ENCODE measurements at regions not wholly inside any gene's neighbourhood (a gene's known extent, or its start where the extent isn't known, plus 50 kb on each side); places are given as distances from the start of the nearest gene placed in this dataset.

DNA sequence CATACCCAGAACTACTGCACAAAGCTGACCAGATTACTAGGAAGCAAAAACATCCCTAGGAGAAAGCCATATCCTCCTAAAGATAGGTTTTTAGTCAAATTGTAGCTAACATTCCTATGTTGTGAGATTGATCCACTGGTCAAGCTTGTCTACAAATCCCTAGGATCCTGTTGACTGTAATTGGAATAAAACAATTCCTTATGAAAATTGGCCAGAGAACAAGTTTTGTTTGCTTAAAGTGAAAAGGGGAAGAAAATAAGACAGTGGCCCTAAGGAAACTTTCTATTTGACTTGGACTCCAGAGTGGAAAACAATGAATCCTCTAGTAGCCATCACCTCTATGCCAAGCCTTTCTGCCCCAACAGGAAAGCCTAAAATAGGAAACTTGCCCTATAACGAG lies 645.2 kb upstream of the USP24 start:
- Histone ChIP-seq H3K27me3 (ENCODE audit: control insufficient read depth, insufficient read depth, low read length) (no peaks in the 10 kb centered on the region), H3K36me3 (ENCODE audit: control insufficient read depth, insufficient read depth, low read length) (no peaks in the 10 kb centered on the region), H3K27ac (ENCODE audit: low read length) (no peak overlapping the region), H3K4me1 (ENCODE audit: control insufficient read depth, insufficient read depth, low read length) (no peaks in the 10 kb centered on the region), H3K4me3 (ENCODE audit: low read length) (no peak overlapping the region), H3K9me3 (ENCODE audit: control insufficient read depth, insufficient read depth, low read length) (no peaks in the 10 kb centered on the region)
- DNase-seq, result no peak
- 62% methylated on average over 1 of the region's 1 CpG for WGBS (ENCODE audit: insufficient coverage)
- ATAC-seq, result no peak
- Mint-ChIP-seq H3K36me3 (no peaks in the 10 kb centered on the region), H3K4me3 (no peak overlapping the region), H3K4me1 (no peaks in the 10 kb centered on the region), H3K27ac (no peak overlapping the region), H3K9me3 (no peaks in the 10 kb centered on the region), H3K27me3 (ENCODE audit: low read depth in 2 of 2) (peaks cover 7 to 19% of the 10 kb centered on the region in 2 donors)
- TF ChIP-seq, protein P1, sequence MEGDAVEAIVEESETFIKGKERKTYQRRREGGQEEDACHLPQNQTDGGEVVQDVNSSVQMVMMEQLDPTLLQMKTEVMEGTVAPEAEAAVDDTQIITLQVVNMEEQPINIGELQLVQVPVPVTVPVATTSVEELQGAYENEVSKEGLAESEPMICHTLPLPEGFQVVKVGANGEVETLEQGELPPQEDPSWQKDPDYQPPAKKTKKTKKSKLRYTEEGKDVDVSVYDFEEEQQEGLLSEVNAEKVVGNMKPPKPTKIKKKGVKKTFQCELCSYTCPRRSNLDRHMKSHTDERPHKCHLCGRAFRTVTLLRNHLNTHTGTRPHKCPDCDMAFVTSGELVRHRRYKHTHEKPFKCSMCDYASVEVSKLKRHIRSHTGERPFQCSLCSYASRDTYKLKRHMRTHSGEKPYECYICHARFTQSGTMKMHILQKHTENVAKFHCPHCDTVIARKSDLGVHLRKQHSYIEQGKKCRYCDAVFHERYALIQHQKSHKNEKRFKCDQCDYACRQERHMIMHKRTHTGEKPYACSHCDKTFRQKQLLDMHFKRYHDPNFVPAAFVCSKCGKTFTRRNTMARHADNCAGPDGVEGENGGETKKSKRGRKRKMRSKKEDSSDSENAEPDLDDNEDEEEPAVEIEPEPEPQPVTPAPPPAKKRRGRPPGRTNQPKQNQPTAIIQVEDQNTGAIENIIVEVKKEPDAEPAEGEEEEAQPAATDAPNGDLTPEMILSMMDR (IDR thresholded peaks at IDR 0.05), result no peak
- intact Hi-C loops (cut with micrococcal nuclease), result no loop called here

DNA sequence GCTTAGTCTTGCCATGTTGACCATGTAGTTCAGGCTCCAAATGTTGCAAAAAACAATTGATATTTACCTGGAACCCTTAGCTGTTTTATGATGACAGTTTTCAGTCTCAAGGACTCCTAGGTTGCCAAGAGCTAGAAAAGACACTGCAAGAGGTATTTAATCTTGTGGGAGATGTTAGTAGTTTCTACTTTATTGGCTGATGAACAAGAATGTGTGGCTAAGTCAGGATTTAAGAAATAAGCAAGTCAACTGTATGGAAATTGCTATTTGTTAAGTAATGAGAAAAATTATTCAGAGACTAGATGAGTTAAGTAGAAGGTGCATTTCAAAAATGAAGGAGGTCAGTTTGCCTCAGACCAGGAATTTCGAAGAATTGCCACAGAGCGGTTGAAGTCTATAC lies 639.7 kb upstream of the USP24 start:
- TF ChIP-seq, protein P1 (IDR thresholded peaks at IDR 0.05), result no peak
- no peaks in the 10 kb centered on the region for H3K9me3 Mint-ChIP-seq
- H3K36me3 ChIP-seq (ENCODE audit: control insufficient read depth, insufficient read depth, low read length), result no peaks in the 10 kb centered on the region
- no peak overlapping the region for H3K27ac ChIP-seq (ENCODE audit: low read length)
- H3K9me3 ChIP-seq (ENCODE audit: control insufficient read depth, insufficient read depth, low read length), result no peaks in the 10 kb centered on the region
- H3K27me3 Mint-ChIP-seq (ENCODE audit: low read depth in 2 of 2), result peaks cover 6 to 34% of the 10 kb centered on the region in 2 donors
- no peaks in the 10 kb centered on the region for H3K4me1 ChIP-seq (ENCODE audit: control insufficient read depth, insufficient read depth, low read length)
- H3K27me3 ChIP-seq (ENCODE audit: control insufficient read depth, insufficient read depth, low read length), result no peaks in the 10 kb centered on the region
- DNase-seq, result no peak
- H3K36me3 Mint-ChIP-seq, result no peaks in the 10 kb centered on the region
- no peak overlapping the region for H3K4me3 ChIP-seq (ENCODE audit: low read length)
- H3K4me1 Mint-ChIP-seq, result no peaks in the 10 kb centered on the region
- WGBS (ENCODE audit: insufficient coverage), result no CpG with 5 or more reads among the region's 2 CpGs
- no peak overlapping the region for H3K4me3 Mint-ChIP-seq
- no peak for ATAC-seq
- H3K27ac Mint-ChIP-seq, result no peak overlapping the region
- intact Hi-C loops (cut with micrococcal nuclease), result no loop called here

DNA sequence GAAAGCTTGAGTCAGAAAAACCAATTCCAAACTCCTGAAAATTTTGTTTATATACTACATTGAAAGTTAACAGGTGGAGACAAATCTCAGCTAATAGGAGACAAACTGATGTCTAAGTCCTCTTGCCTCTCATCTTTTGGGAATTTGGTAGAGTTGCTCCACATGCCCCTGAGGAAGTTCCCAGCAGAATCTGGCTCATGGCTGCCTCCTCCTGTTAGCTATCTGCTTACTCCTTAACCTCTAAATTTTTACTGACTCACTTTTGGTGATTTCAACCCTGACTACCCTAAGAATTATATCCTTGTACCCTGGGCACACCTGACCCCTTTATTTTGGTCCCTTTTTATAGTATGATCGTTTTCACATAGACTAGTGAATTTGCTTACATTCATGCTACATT lies 633.7 kb upstream of the USP24 start:
- TF ChIP-seq, protein P1 (IDR thresholded peaks at IDR 0.05), result no peak

DNA sequence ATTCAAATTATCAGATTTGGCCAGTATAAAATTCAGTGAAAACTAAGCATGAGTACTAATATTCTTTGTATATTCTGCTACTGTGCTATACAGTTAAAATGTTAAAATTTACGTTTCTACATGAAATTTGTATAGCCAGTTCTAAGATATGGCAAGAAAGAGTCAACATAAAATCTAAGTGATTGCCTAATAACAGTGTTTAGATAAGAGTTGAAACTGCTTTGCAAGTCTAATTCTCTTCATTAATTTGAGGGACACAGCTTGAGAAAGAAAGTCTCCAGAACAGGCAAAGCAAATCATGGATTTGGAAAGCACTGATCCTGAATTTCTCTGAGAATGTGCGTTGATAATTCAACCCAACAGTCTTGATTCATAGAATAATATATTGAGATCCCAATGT lies 630.9 kb upstream of the USP24 start:
- intact Hi-C loops (cut with micrococcal nuclease), result no loop called here
- H3K4me1 Mint-ChIP-seq, result no peaks in the 10 kb centered on the region
- WGBS (ENCODE audit: insufficient coverage), result 86% methylated on average over 1 of the region's 2 CpGs
- H3K27me3 Mint-ChIP-seq (ENCODE audit: low read depth in 2 of 2), result peaks cover 0 to 4% of the 10 kb centered on the region in 2 donors
- H3K4me3 Mint-ChIP-seq, result no peak overlapping the region
- H3K9me3 Mint-ChIP-seq, result no peaks in the 10 kb centered on the region
- no peaks in the 10 kb centered on the region for H3K27me3 ChIP-seq (ENCODE audit: control insufficient read depth, insufficient read depth, low read length)
- H3K36me3 ChIP-seq (ENCODE audit: control insufficient read depth, insufficient read depth, low read length), result no peaks in the 10 kb centered on the region
- no peaks in the 10 kb centered on the region for H3K9me3 ChIP-seq (ENCODE audit: control insufficient read depth, insufficient read depth, low read length)
- ATAC-seq (no peak), DNase-seq (no peak)
- no peaks in the 10 kb centered on the region for H3K4me1 ChIP-seq (ENCODE audit: control insufficient read depth, insufficient read depth, low read length)
- TF ChIP-seq, protein P1 (IDR thresholded peaks at IDR 0.05), result no peak
- H3K27ac ChIP-seq (ENCODE audit: low read length), result no peak overlapping the region
- no peaks in the 10 kb centered on the region for H3K36me3 Mint-ChIP-seq
- H3K4me3 ChIP-seq (ENCODE audit: low read length), result no peak overlapping the region
- no peak overlapping the region for H3K27ac Mint-ChIP-seq

More for the DNA sequence above, 633.7 kb upstream of the USP24 start:
- H3K27ac Mint-ChIP-seq, result no peak overlapping the region
- no peak for DNase-seq
- intact Hi-C loops (cut with micrococcal nuclease), result no loop called here
- no peak overlapping the region for H3K27ac ChIP-seq (ENCODE audit: low read length)
- H3K4me3 Mint-ChIP-seq, result no peak overlapping the region
- H3K4me1 Mint-ChIP-seq, result no peaks in the 10 kb centered on the region
- H3K27me3 Mint-ChIP-seq (ENCODE audit: low read depth in 2 of 2), result peaks cover 0 to 10% of the 10 kb centered on the region in 2 donors
- no peaks in the 10 kb centered on the region for H3K36me3 Mint-ChIP-seq
- H3K4me3 ChIP-seq (ENCODE audit: low read length), result no peak overlapping the region
- no peaks in the 10 kb centered on the region for H3K4me1 ChIP-seq (ENCODE audit: control insufficient read depth, insufficient read depth, low read length)
- WGBS (ENCODE audit: insufficient coverage), result no CpG with 5 or more reads among the region's 1 CpG
- no peak for ATAC-seq
- H3K36me3 ChIP-seq (ENCODE audit: control insufficient read depth, insufficient read depth, low read length), result no peaks in the 10 kb centered on the region
- H3K27me3 ChIP-seq (ENCODE audit: control insufficient read depth, insufficient read depth, low read length), result no peaks in the 10 kb centered on the region
- H3K9me3 Mint-ChIP-seq, result no peaks in the 10 kb centered on the region
- no peaks in the 10 kb centered on the region for H3K9me3 ChIP-seq (ENCODE audit: control insufficient read depth, insufficient read depth, low read length)
